Caki2 (cell line): ENCODE measurements at regions not wholly inside any gene's neighbourhood (a gene's known extent, or its start where the extent isn't known, plus 50 kb on each side); places are given as distances from the start of the nearest gene placed in this dataset.
"Not testable (repeated sequence)": the region's sequence is repeated elsewhere in the genome, so short reads cannot be mapped to it uniquely, and the experiment has no call there.

Source experiments
- DNase-seq: peaks from one replicate; pipeline ENCODE4 v3.0.0-alpha.2; 2015; ENCODE audit warnings: low read depth
- in situ Hi-C: cut with HindIII; loops from 2 replicates; pipeline ENCODE4 v1.10.0; 2016; ENCODE audit warnings: low sequenced_read_pairs, low pct_unique_long_range_greater_than_20kb, mixed read lengths

- DNase-seq, in situ Hi-C loops: not testable (repeated sequence)
Observed at GRCh38 chr1:148365151-148365550, 118.0 kb downstream of the PPIAL4G start.

GRCh38 chr1:148363979-148364378, 119.1 kb downstream of the PPIAL4G start:
- in situ Hi-C loops, DNase-seq: not testable (repeated sequence)

GRCh38 chr1:148363439-148363810, 119.7 kb downstream of the PPIAL4G start:
- DNase-seq: no peak
- in situ Hi-C loops: no loop called here

- in situ Hi-C loops: no loop called here
- no peak for DNase-seq
Observed at GRCh38 chr1:148362626-148363438, 120.3 kb downstream of the PPIAL4G start.

GRCh38 chr1:148362216-148362611, 120.9 kb downstream of the PPIAL4G start:
- no peak for DNase-seq
- in situ Hi-C loops: no loop called here

- DNase-seq, in situ Hi-C loops: not testable (repeated sequence)
Observed at GRCh38 chr1:148361427-148362215, 121.5 kb downstream of the PPIAL4G start.

- no peak for DNase-seq
- in situ Hi-C loops: no loop called here
Observed at GRCh38 chr1:148357037-148357436, 126.1 kb downstream of the PPIAL4G start.

- in situ Hi-C loops: no loop called here
- DNase-seq: no peak
Observed at GRCh38 chr1:148355976-148356375, 127.1 kb downstream of the PPIAL4G start.

- no peak for DNase-seq
- in situ Hi-C loops: no loop called here
Observed at GRCh38 chr1:148354913-148355308, 128.2 kb downstream of the PPIAL4G start.

- DNase-seq: no peak
- in situ Hi-C loops: no loop called here
Observed at GRCh38 chr1:148354284-148354912, 128.7 kb downstream of the PPIAL4G start.

GRCh38 chr1:148353461-148354283, 129.4 kb downstream of the PPIAL4G start:
- no peak for DNase-seq
- in situ Hi-C loops: no loop called here

- DNase-seq: no peak
- in situ Hi-C loops: no loop called here
Observed at GRCh38 chr1:148352470-148353053, 130.5 kb downstream of the PPIAL4G start.

GRCh38 chr1:148347781-148348180, 135.3 kb downstream of the PPIAL4G start:
- in situ Hi-C loops: no loop called here
- DNase-seq: no peak

GRCh38 chr1:148345659-148346151, 137.4 kb downstream of the PPIAL4G start:
- peak; percentile 59 for DNase-seq
- in situ Hi-C loops: not testable (repeated sequence)

- DNase-seq, in situ Hi-C loops: not testable (repeated sequence)
Observed at GRCh38 chr1:148344651-148345050, 138.5 kb downstream of the PPIAL4G start.

GRCh38 chr1:148341729-148342128, 141.4 kb downstream of the PPIAL4G start:
- DNase-seq, in situ Hi-C loops: not testable (repeated sequence)

GRCh38 chr1:148336121-148336918, 146.8 kb downstream of the PPIAL4G start:
- in situ Hi-C loops, DNase-seq: not testable (repeated sequence)
